ENCODE measurements at regions not wholly inside any gene's neighbourhood (a gene's known extent, or its start where the extent isn't known, plus 50 kb on each side); places are given as distances from the start of the nearest gene placed in this dataset.

GRCh38 chr2:156115338-156115737 lies 217.2 kb downstream of the NR4A2 start:
- no peaks in the 10 kb centered on the region for H3K4me1 Mint-ChIP-seq
- H3K9me3 Mint-ChIP-seq, result no peaks in the 10 kb centered on the region
- TF ChIP-seq CTCF (IDR thresholded peaks at IDR 0.05; ENCODE audit: unreplicated experiment in 3 of 3), result no peak
- H3K4me3 Mint-ChIP-seq, result no peak overlapping the region
- H3K36me3 Mint-ChIP-seq (ENCODE audit: low read depth), result no peaks in the 10 kb centered on the region
- no peak overlapping the region for H3K27ac Mint-ChIP-seq
- no peaks in the 10 kb centered on the region for H3K27me3 Mint-ChIP-seq (ENCODE audit: low read depth)

- H3K4me1 Mint-ChIP-seq, result no peaks in the 10 kb centered on the region
- no peak for TF ChIP-seq CTCF (IDR thresholded peaks at IDR 0.05; ENCODE audit: unreplicated experiment in 3 of 3)
- H3K27me3 Mint-ChIP-seq (ENCODE audit: low read depth), result no peaks in the 10 kb centered on the region
- no peaks in the 10 kb centered on the region for H3K9me3 Mint-ChIP-seq
- no peak overlapping the region for H3K27ac Mint-ChIP-seq
- no peak overlapping the region for H3K4me3 Mint-ChIP-seq
- H3K36me3 Mint-ChIP-seq (ENCODE audit: low read depth), result no peaks in the 10 kb centered on the region
Observed at GRCh38 chr2:156112323-156112722, 220.2 kb downstream of the NR4A2 start.

- no peak overlapping the region for H3K27ac Mint-ChIP-seq
- H3K4me3 Mint-ChIP-seq, result no peak overlapping the region
- H3K27me3 Mint-ChIP-seq (ENCODE audit: low read depth), result no peaks in the 10 kb centered on the region
- TF ChIP-seq CTCF (IDR thresholded peaks at IDR 0.05; ENCODE audit: unreplicated experiment in 3 of 3), result peak in 2 of 3 experiments; percentile 6 to 14
- H3K9me3 Mint-ChIP-seq, result no peaks in the 10 kb centered on the region
- H3K36me3 Mint-ChIP-seq (ENCODE audit: low read depth), result no peaks in the 10 kb centered on the region
- H3K4me1 Mint-ChIP-seq, result no peaks in the 10 kb centered on the region
Observed at GRCh38 chr2:156110890-156111289, 221.6 kb downstream of the NR4A2 start.

GRCh38 chr2:156099382-156099781 lies 233.1 kb downstream of the NR4A2 start:
- Mint-ChIP-seq H3K9me3 (no peaks in the 10 kb centered on the region), H3K4me3 (no peak overlapping the region), H3K36me3 (ENCODE audit: low read depth) (no peaks in the 10 kb centered on the region), H3K27ac (no peak overlapping the region), H3K27me3 (ENCODE audit: low read depth) (no peaks in the 10 kb centered on the region), H3K4me1 (no peaks in the 10 kb centered on the region)
- no peak for TF ChIP-seq CTCF (IDR thresholded peaks at IDR 0.05; ENCODE audit: unreplicated experiment in 3 of 3)

GRCh38 chr2:156098506-156098905 lies 234.0 kb downstream of the NR4A2 start:
- no peak for TF ChIP-seq CTCF (IDR thresholded peaks at IDR 0.05; ENCODE audit: unreplicated experiment in 3 of 3)

GRCh38 chr2:156088587-156088986 lies 243.9 kb downstream of the NR4A2 start:
- no peaks in the 10 kb centered on the region for H3K9me3 Mint-ChIP-seq
- H3K36me3 Mint-ChIP-seq (ENCODE audit: low read depth), result peaks cover 4% of the 10 kb centered on the region
- no peak overlapping the region for H3K27ac Mint-ChIP-seq
- H3K4me3 Mint-ChIP-seq, result no peak overlapping the region
- no peak for TF ChIP-seq CTCF (IDR thresholded peaks at IDR 0.05; ENCODE audit: unreplicated experiment in 3 of 3)
- no peaks in the 10 kb centered on the region for H3K27me3 Mint-ChIP-seq (ENCODE audit: low read depth)
- H3K4me1 Mint-ChIP-seq, result no peaks in the 10 kb centered on the region

More at GRCh38 chr2:156098506-156098905, 234.0 kb downstream of the NR4A2 start:
- no peak overlapping the region for H3K4me3 Mint-ChIP-seq
- H3K4me1 Mint-ChIP-seq, result no peaks in the 10 kb centered on the region
- no peak overlapping the region for H3K27ac Mint-ChIP-seq
- H3K9me3 Mint-ChIP-seq, result no peaks in the 10 kb centered on the region
- H3K27me3 Mint-ChIP-seq (ENCODE audit: low read depth), result no peaks in the 10 kb centered on the region
- H3K36me3 Mint-ChIP-seq (ENCODE audit: low read depth), result no peaks in the 10 kb centered on the region
